ENCODE measurements at regions not wholly inside any gene's neighbourhood (a gene's known extent, or its start where the extent isn't known, plus 50 kb on each side); places are given as distances from the start of the nearest gene placed in this dataset.
A peak's percentile ranks its signal among the peaks of the same experiment; 100 is the strongest.

DNA sequence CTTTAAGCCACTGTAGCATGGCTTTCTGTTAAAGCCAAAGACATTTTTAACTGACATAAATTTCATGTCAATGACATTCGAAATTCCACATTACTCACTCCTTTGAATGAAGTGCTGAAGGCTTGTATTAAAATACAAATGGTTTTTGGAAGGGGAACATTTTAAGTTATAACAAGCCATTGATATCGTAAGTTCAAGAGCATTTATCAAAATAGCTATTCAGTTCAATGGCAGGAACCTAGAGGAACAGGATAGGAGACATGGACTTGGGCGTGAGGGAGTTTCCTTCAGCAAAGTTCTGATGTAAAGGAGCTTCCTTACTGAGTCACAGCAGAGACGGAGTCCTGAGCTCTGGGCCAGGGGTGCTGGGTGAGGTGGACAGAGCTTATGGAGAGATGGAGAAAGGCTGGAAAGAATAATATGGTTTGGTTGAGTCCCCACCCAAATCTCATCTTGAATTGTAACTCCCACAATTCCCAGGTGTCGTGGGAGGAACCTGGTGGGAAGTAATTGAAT is 631.8 kb downstream of the BNC2 start:
- no peak for DNase-seq
- H3K36me3 Mint-ChIP-seq (ENCODE audit: low read depth) = no peaks in the 10 kb centered on the region
- no peak overlapping the region for H3K27ac Mint-ChIP-seq
- peaks cover 3% of the 10 kb centered on the region for H3K27me3 Mint-ChIP-seq (ENCODE audit: low read depth, poor library complexity)
- no peaks in the 10 kb centered on the region for H3K9me3 Mint-ChIP-seq
- H3K4me3 Mint-ChIP-seq = no peak overlapping the region
- TF ChIP-seq, protein P1, sequence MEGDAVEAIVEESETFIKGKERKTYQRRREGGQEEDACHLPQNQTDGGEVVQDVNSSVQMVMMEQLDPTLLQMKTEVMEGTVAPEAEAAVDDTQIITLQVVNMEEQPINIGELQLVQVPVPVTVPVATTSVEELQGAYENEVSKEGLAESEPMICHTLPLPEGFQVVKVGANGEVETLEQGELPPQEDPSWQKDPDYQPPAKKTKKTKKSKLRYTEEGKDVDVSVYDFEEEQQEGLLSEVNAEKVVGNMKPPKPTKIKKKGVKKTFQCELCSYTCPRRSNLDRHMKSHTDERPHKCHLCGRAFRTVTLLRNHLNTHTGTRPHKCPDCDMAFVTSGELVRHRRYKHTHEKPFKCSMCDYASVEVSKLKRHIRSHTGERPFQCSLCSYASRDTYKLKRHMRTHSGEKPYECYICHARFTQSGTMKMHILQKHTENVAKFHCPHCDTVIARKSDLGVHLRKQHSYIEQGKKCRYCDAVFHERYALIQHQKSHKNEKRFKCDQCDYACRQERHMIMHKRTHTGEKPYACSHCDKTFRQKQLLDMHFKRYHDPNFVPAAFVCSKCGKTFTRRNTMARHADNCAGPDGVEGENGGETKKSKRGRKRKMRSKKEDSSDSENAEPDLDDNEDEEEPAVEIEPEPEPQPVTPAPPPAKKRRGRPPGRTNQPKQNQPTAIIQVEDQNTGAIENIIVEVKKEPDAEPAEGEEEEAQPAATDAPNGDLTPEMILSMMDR (IDR thresholded peaks at IDR 0.05) = no peak
- peaks cover 40% of the 10 kb centered on the region for H3K4me1 Mint-ChIP-seq

DNA sequence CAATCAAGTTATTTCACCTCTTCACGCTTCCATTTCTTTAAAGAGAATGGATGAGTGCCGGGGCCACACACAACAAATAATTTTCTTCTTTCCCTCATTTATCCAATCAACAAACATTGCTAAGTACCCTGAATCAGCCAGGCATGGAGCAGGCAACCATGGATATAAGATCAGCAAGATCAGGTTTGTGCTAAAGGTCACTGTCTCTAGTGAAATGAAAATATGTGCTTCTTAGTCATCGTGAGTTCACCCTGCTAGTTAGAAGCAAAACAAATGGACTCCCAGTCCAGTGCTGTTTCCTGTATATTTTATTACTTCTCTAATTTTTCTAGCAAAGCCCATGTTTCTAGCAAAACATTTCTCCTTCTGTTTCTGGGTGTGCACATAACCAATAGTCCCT is 629.2 kb downstream of the BNC2 start:
- H3K4me1 Mint-ChIP-seq = peaks cover 59% of the 10 kb centered on the region
- DNase-seq = no peak
- no peak overlapping the region for H3K4me3 Mint-ChIP-seq
- no peaks in the 10 kb centered on the region for H3K36me3 Mint-ChIP-seq (ENCODE audit: low read depth)
- TF ChIP-seq, protein P1 (IDR thresholded peaks at IDR 0.05) = no peak
- H3K27ac Mint-ChIP-seq = no peak overlapping the region
- H3K27me3 Mint-ChIP-seq (ENCODE audit: low read depth, poor library complexity) = no peaks in the 10 kb centered on the region
- no peaks in the 10 kb centered on the region for H3K9me3 Mint-ChIP-seq

DNA sequence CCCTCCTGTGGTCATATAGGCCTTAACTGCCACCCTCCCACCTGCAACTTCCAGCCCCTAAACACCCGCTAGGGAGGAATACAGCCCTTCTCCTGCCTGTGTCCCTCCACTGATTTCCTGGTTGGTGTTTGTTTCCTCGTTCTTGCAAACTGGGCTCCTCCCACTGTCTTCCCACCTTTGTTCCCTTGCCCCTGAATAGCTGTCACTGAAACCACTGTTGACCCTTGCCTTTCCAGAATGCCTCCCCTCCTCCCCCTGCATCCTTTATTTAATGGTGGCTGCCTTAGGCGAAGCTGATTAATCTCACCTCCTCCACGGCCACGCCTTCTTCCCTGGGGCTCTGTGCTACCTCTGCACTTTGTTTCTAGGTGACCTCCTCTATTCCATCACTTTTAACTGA is 626.7 kb downstream of the BNC2 start:
- TF ChIP-seq, protein P1 (IDR thresholded peaks at IDR 0.05) = no peak
- peak overlapping the region; percentile 61 for H3K27ac Mint-ChIP-seq
- no peaks in the 10 kb centered on the region for H3K9me3 Mint-ChIP-seq
- DNase-seq = peak; percentile 20
- H3K36me3 Mint-ChIP-seq (ENCODE audit: low read depth) = no peaks in the 10 kb centered on the region
- H3K27me3 Mint-ChIP-seq (ENCODE audit: low read depth, poor library complexity) = no peaks in the 10 kb centered on the region
- peak overlapping the region; percentile 9 for H3K4me3 Mint-ChIP-seq
- H3K4me1 Mint-ChIP-seq = peaks cover 63% of the 10 kb centered on the region

DNA sequence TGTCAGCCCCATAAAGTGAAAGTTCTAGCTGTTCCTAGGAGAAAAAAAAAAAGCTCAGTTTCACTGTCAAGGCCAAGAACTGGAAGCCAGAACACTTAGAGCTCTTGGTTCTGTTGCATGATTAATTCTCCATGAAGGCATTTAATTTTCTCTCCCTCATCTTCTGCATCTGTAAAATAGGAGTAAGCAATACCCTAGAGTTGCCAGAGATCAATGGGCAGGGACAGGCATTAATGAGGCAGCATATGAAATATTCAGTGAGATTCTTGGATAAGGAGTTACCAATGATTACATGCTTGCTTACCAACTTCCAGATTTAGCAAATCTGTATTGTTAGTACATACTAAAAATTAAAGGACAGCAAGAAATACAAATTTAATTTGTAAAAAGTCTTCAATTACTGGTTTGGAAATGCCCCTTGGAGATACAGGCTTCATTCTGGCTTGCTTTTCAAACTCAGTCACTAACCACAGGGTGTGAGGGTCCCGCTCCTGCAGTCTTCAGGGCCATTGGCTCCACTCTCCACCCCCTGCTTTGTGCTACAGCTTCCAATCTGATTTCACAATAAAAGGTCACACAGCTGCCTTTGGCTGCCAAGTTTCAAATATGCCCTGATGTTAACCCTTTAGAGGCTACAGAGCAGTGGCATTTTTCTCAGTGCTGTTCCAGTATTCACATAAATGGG is 624.6 kb downstream of the BNC2 start:
- Mint-ChIP-seq H3K27me3 (ENCODE audit: low read depth, poor library complexity) (no peaks in the 10 kb centered on the region), H3K36me3 (ENCODE audit: low read depth) (no peaks in the 10 kb centered on the region), H3K9me3 (no peaks in the 10 kb centered on the region), H3K4me3 (no peak overlapping the region), H3K4me1 (peaks cover 58% of the 10 kb centered on the region), H3K27ac (no peak overlapping the region)
- TF ChIP-seq, protein P1 (IDR thresholded peaks at IDR 0.05) = no peak
- no peak for DNase-seq

DNA sequence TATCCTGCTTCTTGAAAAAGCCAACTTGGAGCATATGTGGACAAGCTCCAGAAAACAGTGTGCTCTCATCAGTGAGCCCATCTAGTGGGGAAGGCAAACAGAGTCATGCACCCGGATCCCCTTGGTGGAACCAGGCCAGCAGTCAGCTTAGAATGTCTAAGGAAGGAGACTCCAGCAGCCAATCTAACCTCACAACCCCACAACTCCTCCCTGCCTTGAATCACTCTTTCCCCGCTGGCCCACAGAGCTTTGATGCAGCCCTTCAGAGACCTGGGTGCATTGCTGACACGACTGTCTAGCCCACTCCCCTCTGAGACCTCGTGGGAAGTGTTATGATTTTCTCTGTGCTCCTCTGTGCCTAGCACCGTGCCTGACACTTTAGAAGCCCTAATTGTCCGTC is 623.7 kb downstream of the BNC2 start:
- no peak overlapping the region for H3K27ac Mint-ChIP-seq
- no peaks in the 10 kb centered on the region for H3K27me3 Mint-ChIP-seq (ENCODE audit: low read depth, poor library complexity)
- no peak overlapping the region for H3K4me3 Mint-ChIP-seq
- no peaks in the 10 kb centered on the region for H3K9me3 Mint-ChIP-seq
- TF ChIP-seq, protein P1 (IDR thresholded peaks at IDR 0.05) = no peak
- peaks cover 52% of the 10 kb centered on the region for H3K4me1 Mint-ChIP-seq
- no peak for DNase-seq
- H3K36me3 Mint-ChIP-seq (ENCODE audit: low read depth) = no peaks in the 10 kb centered on the region

Measured in nephron progenitor cell (in vitro differentiated cells).